ENCODE measurements at regions not wholly inside any gene's neighbourhood (a gene's known extent, or its start where the extent isn't known, plus 50 kb on each side); places are given as distances from the start of the nearest gene placed in this dataset.

- FAIRE-seq (no peak), DNase-seq (ENCODE audit: low read depth in 1 of 2, low spot score in 1 of 2) (no peak), ATAC-seq (no peak)
- no peak overlapping the region for H3K4me3 ChIP-seq
- H3K27ac ChIP-seq = no peak overlapping the region
- peaks cover 31% of the 10 kb centered on the region for H3K9me3 ChIP-seq
- ChIA-PET CTCF (interaction anchor here (0.6 to 1.6 kb wide), 4 partner anchors 33 to 1059 kb away, joined by 3 to 6 read pairs (median 3); no protein-coding TSS in a partner anchor), POLR2A (no interaction called here)
- H3K4me2 ChIP-seq = no peak overlapping the region
- H3K4me1 ChIP-seq = no peaks in the 10 kb centered on the region
- 77% methylated on average over 1 of the region's 1 CpG for WGBS (ENCODE audit: missing lambda C conversion rate)
- no peak for TF ChIP-seq TFCP2L1 (CRISPR knock-in tag; IDR thresholded peaks at IDR 0.05)
- no peak for TF ChIP-seq EHF (CRISPR knock-in tag; IDR thresholded peaks at IDR 0.05)
- no peak for TF ChIP-seq NFE2L2 (conservative IDR thresholded peaks at IDR 0.05; ENCODE audit: low read length)
- no peak for TF ChIP-seq ZSCAN20 (CRISPR knock-in tag; IDR thresholded peaks at IDR 0.05)
- no peak for TF ChIP-seq USF2 (IDR thresholded peaks at IDR 0.05)
- TF ChIP-seq, protein P1, sequence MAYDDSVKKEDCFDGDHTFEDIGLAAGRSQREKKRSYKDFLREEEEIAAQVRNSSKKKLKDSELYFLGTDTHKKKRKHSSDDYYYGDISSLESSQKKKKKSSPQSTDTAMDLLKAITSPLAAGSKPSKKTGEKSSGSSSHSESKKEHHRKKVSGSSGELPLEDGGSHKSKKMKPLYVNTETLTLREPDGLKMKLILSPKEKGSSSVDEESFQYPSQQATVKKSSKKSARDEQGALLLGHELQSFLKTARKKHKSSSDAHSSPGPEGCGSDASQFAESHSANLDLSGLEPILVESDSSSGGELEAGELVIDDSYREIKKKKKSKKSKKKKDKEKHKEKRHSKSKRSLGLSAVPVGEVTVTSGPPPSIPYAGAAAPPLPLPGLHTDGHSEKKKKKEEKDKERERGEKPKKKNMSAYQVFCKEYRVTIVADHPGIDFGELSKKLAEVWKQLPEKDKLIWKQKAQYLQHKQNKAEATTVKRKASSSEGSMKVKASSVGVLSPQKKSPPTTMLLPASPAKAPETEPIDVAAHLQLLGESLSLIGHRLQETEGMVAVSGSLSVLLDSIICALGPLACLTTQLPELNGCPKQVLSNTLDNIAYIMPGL (CRISPR knock-in tag; IDR thresholded peaks at IDR 0.05; ENCODE audit: borderline replicate concordance) = no peak
- TF ChIP-seq KDM5A (IDR thresholded peaks at IDR 0.05) = no peak
- TF ChIP-seq, protein P2, sequence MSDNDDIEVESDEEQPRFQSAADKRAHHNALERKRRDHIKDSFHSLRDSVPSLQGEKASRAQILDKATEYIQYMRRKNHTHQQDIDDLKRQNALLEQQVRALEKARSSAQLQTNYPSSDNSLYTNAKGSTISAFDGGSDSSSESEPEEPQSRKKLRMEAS (IDR thresholded peaks at IDR 0.05) = no peak
- TF ChIP-seq CHD4 (IDR thresholded peaks at IDR 0.05; ENCODE audit: borderline replicate concordance) = no peak
- TF ChIP-seq SMC3 (IDR thresholded peaks at IDR 0.05) = no peak
- no peak for TF ChIP-seq FOSB (CRISPR knock-in tag; IDR thresholded peaks at IDR 0.05)
- TF ChIP-seq RFX5 (IDR thresholded peaks at IDR 0.05) = no peak
- TF ChIP-seq PBX3 (IDR thresholded peaks at IDR 0.05) = no peak
- TF ChIP-seq RCOR1 (IDR thresholded peaks at IDR 0.05; ENCODE audit: low read depth, low read length) = no peak
Observed at GRCh38 chr2:121161272-121161671, 123.7 kb downstream of the TFCP2L1 start.

DNA sequence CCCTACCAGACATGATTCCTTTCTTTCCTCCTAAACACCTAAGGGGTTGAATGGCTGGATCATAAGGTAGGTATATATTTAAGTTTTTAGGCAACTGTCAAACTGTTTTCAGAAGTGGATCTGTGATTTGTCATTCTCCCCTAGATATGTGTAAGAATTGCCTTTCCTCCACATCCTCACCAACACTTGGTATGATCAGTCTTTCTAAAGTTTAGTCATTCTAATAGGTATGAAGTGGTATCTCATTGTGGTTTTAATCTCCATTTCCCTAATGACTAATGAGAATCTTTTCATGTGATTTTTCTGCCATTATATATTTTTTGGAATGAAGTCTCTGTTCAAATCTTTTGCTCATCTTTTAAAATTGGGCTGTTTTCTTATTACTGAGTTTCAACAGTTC is 122.1 kb downstream of the TFCP2L1 start:
- POLR2A ChIA-PET = no interaction called here

More for the DNA sequence above, 122.1 kb downstream of the TFCP2L1 start:
- Histone ChIP-seq H3K4me2 (no peak overlapping the region), H3K27ac (no peak overlapping the region), H3K4me3 (no peak overlapping the region), H3K4me1 (no peaks in the 10 kb centered on the region), H3K9me3 (peaks cover 17% of the 10 kb centered on the region)
- FAIRE-seq (no peak), DNase-seq (ENCODE audit: low read depth in 1 of 2, low spot score in 1 of 2) (no peak), ATAC-seq (no peak)
- CTCF ChIA-PET = no interaction called here
- TF ChIP-seq EHMT2 (IDR thresholded peaks at IDR 0.05; ENCODE audit: low read depth) (no peak), RNF2 (IDR thresholded peaks at IDR 0.05; ENCODE audit: borderline replicate concordance, low read depth) (no peak), MAFK (IDR thresholded peaks at IDR 0.05; ENCODE audit: partially characterized antibody) (no peak), RAD21 (conservative IDR thresholded peaks at IDR 0.05 in 1 of 2, IDR thresholded peaks at IDR 0.05 in 1 of 2) (no peak), ATOH8 (CRISPR knock-in tag; IDR thresholded peaks at IDR 0.05; ENCODE audit: low read depth) (no peak), PBX3 (IDR thresholded peaks at IDR 0.05) (no peak), FOSL2 (IDR thresholded peaks at IDR 0.05) (no peak), FOSL2 (CRISPR knock-in tag; IDR thresholded peaks at IDR 0.05) (no peak), HEYL (CRISPR knock-in tag; IDR thresholded peaks at IDR 0.05) (no peak)
- TF ChIP-seq, protein P2 (IDR thresholded peaks at IDR 0.05) = no peak
